ENCODE measurements at regions not wholly inside any gene's neighbourhood (a gene's known extent, or its start where the extent isn't known, plus 50 kb on each side); places are given as distances from the start of the nearest gene placed in this dataset.

DNA sequence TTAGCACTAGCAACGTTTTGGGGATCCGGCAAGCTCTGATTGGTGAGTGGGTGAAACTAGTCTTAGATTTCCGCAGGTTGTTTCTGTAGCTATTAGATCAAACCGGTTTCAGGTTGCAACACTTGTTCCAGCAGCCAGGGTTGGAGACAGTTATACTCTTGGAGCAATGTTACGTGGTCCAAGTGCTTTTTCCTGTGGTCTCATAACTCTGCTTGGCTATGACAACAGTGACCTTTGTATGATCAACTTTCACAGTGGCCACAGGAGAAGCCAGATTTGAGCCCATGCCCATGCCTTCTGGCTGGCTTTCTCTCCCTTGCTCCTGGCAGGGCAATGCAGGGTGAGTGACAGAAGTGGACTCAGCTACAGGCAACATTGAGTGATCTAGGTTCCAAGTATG is 84.5 kb upstream of the TAF1B start:
- DNase-seq = no peak

DNA sequence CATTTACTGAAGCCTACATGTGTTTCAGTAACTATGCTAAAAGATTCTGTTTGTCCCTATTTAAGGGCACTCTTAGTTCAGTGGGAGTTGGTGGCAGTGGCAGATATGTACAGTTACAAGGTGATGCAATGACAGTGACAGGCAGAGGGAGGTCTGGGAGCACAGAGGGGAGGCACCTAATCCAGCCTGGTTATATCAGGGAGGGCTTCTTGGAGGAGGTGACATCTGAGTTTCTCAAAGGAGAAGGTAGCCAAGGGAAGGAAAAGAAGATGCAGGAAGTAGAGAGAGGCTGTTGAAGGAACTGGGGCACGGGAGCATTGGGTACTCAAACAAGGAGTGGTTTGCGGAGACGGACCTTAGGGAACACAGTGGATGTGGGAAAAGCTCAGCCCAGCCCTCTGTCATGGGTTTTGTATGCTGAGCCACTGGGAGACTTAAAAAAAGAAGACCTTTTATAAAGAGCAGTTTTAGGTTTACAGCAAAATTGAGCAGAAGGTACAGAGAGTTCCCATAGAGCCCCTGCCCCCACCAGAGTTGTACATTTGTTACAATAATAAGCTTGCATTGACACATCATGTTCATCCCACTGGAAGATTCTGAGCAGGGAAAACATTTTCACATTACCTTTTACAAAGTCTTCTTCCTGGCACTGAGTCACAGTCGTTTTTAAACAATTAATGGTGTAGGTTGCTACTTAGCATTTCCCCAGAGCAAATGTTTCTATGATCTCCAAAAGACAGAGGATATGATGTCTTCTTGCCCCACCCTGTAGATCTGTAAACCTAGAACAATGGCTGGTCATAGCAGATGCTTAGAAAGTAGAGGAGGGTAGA is 83.0 kb upstream of the TAF1B start:
- no peak for DNase-seq

DNA sequence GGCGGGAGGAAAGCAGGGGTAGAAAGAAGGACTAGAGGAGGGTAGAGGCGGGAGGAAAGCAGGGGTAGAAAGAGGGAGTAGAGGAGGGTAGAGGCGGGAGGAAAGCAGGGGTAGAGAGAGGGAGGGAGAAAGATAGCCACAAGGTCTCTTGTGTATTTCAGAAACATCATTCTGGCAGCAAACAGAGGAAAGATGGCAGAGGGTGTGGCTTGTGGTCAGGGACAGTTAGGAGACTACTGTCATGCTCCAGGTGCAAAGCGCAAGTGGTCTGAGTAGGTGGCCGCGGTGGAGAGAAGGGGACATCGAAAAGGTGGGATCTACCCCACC is 82.4 kb upstream of the TAF1B start:
- DNase-seq = no peak

DNA sequence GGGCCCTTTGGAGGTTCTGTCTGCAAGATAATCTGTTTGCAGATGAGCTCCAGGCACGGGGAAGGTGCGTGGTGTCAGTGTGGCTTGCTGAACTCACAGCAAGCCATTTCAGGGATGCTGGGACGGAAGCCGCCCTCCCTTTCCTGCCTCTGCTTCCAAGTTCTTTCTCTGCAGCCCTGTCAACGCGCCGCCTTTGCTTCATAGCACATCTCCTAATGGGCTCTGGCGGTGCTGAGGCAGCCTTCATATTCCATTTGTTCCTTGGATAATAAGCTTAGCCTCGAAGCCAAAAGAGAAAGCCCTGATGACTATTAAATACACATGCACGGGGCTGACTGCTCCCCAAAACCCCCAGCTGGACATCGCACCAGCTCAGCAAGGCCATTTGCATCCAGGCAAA is 81.7 kb upstream of the TAF1B start:
- DNase-seq = no peak

DNA sequence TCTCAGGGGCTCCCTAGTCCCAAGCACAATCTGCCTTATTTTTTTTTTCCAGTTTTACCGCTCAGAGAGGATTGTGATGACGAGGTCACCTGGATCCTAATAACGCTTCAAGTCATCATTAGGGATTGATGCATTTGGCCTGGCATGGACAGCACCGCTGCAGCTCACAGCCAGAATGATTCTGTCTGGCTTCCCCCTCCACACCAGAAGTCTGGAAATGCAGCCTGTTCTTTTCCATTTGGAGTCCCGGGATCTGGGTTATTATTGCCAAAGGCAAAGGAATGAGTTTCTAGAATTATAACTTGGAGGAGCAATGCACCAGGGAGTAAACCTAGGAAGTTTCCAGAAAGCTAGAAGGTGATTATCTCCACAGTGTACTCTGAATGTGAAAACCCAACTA is 81.1 kb upstream of the TAF1B start:
- DNase-seq = no peak

DNA sequence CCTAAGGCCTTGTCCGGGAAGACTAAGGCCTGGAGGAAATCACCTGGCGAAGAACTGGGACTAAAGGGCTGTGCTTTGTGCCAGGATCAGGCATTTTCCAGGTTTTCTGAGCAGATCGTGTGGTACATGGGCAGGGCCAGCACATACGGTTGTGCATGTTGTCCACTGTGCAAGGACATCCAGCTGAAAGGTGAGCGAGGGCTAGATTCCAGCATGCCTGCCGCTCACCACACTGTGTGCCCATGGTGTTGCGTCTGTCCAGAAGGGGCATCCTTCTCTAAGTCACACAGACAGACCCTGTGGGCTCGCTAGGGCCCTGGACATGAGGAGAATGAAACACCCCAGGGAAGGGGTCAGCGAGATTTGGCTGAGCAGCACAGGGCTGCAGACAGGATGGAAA is 80.3 kb upstream of the TAF1B start:
- DNase-seq = no peak

DNA sequence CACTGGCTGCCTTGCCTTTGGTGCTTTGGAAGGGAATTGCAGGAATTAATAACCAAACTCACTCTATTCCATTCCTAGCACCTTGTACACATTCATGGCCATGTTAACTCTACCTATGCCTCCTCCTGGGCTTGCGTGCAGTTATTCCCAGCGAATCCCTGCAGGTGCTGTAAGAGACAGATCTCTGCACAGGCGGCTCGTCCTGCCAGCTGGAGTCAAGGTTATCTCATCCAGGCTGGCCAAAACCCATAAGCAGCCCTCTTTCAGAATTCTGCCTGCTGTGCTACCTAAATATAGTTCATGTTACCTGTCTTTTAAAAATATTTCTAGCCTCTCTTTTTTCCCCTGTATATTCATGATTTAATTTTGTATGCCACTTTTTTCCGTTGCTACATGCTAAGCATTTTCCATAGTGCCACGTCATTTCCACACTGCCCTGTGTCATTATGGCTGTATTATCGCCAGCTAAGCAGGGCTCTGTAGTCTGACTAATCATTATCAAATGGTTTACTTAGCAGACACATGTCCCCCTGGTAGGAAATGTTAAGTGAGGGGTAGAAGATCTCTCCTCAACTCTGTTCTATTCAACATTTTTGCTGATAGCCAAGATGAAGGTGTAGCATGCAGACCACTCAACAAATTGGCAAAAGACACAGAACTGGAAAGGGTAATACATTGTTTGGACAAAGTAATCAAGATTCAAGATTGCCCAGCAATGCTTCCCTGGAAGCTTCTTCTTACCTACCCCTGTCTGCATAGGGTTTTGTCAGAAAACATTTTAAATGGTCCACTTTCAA is 79.7 kb upstream of the TAF1B start:
- DNase-seq = no peak

DNA sequence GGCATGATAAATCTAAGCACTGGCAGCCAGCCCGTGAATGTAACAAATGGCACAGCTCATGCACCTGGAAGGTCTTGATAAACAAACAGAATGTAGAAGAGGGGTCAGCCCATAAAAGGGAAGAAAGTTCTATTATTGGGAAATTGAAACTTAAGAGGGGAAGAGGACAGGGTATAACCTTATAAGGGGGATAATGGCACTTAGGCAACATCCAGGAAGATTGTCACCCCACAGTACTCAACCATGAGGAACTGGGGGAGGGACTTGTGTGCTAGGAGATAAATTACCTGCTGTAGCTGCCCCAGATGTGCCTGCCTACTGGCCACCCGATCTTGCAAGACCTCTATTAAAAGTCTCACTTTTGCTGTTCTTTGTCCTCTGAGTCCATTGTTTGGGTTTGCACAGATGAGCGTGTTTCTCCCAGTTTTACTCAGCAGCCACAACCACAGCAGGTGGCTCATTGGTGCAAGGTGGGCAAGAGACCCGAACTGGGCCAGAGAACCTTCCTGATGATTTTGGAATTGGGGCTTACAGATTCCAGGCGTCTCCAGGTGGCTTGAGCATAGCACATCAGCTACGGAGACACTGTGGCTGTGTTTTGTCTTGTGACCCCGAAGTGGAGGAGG is 79.0 kb upstream of the TAF1B start:
- DNase-seq = no peak

DNA sequence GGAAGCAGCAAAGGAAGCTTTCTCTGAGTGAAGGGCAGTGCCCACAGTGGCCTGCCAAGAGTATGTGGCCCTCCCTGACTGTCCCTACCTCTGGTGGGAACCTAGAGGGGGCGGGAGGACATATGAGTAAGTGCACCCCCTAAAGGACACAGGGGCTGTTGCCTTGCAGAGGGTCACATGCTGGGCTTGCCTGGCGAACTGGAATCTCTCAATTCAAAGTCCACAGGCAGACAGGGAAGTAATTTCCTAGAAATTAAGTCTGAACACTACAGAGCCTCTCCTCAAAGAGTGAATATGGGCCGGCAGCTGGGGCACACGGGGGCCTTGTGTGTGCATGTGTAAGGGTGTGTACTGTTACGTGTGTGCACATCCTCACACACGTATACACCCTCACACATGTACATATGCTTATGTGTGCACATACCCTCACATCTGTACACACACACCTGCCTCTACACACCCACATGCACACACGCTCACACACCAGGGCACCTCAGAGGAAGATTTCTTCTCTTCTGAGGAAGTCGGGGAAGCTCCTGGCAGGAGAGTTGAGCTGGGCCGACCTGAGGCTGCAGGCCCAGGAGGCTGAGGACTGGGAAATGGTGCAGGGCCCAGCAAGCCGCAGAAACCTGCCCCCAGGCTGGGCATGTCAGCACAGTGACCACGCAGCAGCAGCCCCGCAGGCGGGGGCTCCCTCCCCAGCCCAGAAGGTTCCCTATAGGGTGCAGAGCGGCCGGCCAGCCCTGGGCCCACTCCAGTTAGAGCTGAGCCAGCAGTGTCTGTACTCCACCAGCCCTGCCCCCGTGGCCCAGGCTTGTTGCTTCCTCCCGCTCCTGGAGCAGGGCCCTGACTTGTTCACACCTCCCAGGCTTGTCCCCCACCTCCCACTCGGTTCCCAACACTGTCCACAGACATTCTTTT is 77.4 kb upstream of the TAF1B start:
- no peak for DNase-seq

DNA sequence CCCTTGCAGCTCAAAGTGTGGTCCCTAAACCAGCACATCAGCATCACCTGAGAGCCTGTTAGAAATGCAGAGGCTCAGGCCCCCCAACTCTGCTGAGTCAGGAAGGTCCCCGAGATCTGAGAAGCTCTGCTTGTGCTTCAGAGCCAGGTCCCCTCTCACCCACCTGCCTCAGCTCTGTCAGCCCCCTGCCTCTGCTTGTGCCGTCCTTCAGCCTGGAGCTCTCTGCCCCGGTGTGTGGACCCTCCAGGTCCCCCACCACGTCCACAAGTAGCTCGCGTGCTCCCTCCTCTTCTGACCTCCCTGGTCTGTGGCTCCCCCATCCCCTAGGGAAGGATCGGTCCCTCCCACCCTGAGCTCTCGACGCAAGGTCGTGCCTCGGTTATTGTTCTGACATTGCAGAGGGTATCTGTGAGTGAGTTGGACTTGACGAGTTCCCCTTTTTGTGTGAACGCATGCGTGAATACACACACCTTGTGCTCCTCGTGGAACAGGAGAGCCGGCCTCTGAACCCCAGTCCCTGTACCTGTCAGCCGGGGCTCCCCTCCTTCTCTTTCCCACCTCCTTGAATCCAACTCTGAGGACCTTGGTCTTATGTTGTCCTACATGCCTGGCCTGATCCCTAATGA is 75.5 kb upstream of the TAF1B start:
- DNase-seq = no peak

DNA sequence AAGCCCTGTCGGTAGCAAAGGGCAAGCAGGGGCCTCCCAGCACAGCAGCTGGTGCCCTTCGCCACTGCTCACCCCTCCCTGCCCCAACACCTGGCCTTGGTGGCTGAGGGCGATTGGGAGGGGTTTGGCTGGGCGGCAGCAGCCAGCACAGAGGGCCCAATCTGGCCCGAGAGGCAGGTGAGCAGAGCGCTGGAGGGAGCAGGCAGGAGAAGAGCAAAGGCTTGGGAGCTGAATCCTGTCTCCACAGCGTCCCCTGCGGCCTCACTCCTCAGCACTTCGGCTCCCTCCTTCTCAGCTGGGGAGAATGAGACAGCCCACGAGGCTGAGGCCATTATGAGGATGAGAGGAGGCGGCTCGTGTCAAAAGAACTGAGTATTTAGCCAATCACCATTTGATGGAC is 74.9 kb upstream of the TAF1B start:
- DNase-seq = no peak

DNA sequence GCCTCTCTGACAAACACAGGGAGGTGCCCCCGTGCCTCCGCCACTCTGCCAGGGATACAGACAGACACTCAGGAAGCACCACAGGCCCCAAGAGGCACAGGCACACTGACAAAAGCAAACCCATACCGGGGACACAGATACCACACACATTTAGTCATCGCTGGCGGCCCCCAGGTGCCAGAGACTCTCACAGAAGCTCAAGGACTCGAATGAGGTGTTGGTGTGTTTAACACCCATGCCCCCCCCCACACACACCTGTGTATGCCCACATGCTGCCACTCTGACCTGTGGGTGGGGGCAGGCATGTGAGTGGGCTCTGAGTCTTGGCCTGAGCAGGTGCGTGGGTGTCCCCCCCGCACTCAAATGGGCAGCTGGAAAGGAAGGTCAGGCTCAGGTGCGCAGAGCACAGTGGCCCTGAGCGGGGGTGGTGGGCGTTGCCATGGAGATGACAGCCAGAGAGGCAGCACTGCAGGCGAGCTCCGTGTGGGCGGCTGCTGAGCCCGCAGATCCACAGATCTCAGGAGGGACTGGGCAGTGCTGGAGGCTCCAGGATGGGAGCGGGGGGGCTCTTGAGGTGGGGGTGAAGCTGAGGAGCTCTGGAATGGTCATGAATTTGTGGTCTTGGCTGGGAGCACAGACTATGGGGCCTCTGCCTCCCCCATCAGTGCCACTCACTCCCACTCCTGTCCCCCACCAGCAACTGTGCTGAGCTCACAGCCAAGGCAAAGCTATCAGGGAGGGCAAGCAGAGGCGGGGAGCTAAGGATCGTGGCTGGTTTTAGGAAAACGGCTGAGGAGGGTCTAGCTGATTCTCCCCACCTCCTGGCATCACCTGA is 73.9 kb upstream of the TAF1B start:
- no peak for DNase-seq

DNA sequence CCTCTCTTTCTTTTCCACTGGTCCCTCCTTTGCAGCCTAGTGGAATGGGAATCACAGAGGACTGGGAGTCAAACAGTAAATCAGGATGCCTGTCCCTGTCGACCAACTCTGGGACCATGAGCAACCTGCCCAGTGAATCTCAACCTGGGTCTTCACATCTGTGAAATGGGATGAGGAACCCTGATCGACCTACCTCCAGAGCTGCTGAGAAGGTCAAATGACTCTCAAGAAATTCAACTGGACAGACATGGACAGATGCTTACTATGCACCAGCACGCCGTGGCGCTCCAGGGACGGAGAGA is 73.3 kb upstream of the TAF1B start:
- DNase-seq = no peak

DNA sequence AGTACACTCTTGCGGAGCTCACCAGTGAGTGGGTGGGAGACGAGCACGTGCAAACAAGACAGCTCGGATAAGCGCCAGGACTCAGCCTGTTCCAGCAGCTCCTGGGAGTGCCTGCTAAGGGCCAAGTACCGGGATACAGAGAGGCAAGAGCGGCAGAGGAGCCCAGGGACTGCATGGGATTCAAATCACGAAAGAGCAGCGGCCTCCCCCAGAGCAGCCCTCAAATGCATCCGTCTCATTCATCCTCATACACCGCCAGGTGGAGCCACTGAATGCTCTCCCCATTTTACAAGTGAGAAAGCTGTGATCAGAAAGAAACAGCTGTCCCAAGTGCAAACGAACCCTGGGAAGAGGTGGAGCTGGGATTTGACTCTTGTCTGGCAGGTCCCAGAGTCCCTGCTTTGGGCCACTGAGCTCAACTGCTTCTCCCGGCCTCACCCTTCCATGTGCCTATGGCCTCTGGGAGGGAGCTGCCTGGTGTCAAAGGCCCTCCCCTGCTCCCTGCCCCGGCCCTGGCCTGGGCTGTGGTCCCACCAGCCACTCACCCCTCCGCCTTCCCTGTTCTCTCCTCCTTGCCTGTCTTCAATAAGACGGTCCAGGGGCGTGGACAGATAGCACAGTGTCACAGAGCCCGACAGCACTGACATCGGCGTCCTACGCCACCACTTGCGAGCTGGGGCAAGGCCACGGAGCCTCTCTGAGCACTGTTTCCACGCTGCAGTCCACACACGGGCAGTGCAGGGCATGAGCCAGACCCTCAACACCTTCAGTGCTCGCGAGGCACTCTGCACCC is 72.8 kb upstream of the TAF1B start:
- peak; percentile 87 for DNase-seq

DNA sequence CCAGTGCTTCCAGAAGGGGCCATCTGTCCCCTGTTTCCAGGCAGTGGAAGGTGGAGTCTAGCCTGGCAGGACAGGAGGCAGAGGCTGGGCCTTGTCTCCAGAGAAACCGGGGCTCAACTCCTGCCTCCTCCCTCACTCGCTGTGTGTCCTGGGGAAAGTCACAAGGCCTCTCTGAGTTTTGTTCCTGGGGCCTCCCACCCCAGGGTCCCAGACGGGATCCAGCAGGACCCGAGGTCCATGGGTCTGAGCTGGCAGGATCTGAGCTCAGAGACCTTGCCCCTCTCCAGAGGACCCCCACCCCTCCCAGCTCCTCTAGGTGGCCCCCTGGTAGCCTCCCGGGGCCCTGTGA is 72.2 kb upstream of the TAF1B start:
- no peak for DNase-seq

DNA sequence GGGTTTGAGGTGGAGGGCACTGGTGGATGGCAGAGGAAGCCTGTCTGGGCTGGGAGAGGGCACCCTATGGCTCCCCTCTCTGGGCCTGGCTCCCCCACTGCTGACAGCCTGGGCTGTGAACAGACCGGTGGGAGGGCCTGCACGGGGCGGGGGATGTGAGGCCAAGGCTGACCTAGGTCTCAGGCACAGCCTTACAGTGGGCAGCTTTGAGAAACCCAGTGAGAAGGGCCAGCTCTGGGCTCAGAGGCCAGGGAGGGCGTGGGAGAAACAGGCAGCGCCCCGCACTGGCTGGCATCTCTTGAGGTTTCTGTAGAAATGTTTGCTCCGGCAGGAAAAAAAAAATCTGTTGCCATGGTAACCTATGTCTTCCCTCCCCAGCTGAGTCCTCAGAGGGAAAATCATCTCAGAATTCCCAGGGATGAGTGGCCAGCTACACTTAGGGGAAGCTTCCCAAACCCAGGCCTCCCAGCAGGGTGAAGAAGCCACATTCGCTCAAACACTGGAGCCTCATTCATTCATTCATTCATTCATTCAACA is 71.7 kb upstream of the TAF1B start:
- DNase-seq = no peak

DNA sequence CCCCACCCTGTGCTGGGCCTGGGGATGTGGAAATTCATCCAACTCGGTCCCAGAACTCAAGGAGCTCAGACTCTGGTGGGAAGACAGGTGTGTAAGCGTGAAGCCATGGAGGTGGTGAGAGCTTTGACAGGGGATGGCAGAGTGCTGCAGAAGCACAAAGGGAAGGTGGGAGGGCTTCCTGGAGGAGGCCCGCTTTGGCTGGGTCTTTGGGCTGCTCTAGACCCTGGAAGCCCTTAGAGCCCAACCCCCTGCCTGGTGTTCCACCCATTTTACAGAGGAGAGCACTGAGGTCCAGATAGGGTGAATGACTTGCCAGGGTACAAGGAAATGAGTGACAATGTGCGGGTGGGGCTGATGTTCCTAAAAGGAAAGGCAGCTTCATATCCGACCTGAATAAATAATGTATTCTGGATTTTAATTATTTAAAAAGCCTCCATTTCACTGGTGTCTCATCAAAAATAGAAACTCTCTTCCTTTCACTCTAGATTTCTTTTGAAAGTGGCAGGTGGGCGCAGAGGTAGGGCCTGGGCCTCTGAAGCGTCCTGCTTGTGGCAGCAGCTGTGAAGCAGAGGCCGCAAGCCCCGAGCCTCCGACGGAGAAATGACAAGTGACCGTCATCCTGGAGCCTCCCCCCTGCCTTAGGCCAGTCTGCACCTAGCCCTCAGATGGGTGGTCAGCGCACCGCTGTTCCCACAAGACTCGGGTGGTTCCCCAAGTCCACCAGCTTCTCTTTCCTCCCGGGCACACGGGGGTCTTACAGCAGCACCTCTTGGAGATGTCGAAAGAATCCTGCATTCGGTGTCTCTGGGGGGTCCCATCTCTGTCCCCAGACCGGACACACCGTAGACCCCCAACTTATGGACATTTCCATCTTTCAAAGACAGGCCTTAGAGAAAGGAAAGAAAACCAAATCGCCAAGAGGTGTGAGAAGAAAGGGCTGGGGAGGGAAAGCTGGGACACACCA is 71.0 kb upstream of the TAF1B start:
- no peak for DNase-seq

DNA sequence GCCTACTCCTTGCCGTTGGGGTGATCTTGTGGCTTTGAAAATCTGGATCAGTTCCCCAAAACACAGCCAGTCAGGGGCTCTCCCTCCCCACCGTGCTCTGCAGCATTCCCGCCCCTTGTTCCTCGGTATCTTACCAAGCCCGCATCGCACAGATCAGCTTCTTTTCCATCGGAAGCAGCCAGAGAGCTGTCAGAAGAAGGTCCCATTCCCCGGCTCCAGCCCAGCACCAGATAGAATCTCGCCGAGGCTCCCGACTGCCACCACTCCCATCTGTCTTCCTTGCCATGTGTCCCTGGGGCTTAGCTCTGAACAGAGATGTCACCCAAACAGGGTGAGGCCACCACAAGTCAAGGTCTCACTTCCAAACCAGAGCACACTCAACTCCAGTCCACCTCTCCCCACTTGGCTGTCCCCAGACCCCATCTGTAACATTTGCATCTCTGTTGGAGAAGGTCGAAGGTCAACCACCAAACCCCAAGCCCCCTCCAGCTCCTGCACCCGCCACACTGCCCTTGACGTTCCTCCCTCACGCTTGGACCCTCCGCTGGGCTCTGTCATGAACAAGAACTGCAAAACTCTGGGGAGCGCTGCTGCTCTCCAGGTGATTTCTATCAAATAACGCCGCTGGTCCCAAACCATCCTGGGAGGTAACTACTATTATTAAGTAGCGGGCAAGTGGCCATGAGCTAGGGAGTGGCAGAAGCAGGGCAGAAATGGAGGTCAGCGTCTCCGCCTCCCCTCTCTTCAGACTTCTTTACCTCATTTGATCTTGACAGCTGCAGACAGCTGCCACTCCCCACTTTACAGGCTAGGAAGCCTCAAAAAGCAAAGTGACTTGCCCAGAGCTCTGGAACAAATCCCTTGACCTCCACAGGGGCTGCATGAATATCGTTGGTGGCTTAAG is 70.0 kb upstream of the TAF1B start:
- DNase-seq = no peak

DNA sequence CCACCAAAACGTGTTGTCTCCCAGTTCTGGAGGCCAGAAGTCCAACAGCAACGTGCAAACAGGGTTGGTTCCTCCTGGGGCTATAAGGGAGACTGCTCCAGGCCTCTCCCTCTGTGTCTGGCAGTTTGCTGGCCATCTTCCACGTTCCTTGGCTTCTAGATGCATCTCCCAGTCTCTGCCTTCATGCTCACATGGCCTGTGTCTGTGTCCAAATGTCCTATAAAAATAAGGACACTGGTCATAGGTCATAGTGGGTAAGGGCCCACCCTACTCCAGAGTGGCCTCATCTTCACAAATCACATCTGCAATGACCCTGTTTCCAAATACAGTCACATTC is 69.4 kb upstream of the TAF1B start:
- no peak for DNase-seq

Data from 8988T (cell line).